Ovary (tissue), 7 donors: ENCODE measurements at regions not wholly inside any gene's neighbourhood (a gene's known extent, or its start where the extent isn't known, plus 50 kb on each side); places are given as distances from the start of the nearest gene placed in this dataset.

Source experiments
- DNase-seq, 5 donors: peaks; one replicate each; pipeline ENCODE4 v3.0.0-alpha.2; 2019 to 2020
- H3K27ac ChIP-seq, 2 donors: fragments of 200-600 bp; one replicate each; pipeline versions ENCODE4 v1.5.1 to v1.8.0; 2019 to 2022
- H3K27me3 ChIP-seq: fragments of 200-600 bp; one replicate; pipeline ENCODE4 v1.8.0; 2022
- H3K36me3 ChIP-seq: fragments of 200-600 bp; sonication (generic); one replicate; pipeline ENCODE4 v1.5.1; 2019
- H3K4me1 ChIP-seq: one replicate; pipeline ENCODE4 v1.8.1; 2013; ENCODE audit warnings: mild to moderate bottlenecking, moderate library complexity; ENCODE audit not compliant: insufficient read depth
- H3K4me3 ChIP-seq: fragments of 200-600 bp; sonication (generic); one replicate; pipeline ENCODE4 v1.5.1; 2017
- H3K9me3 ChIP-seq, 2 donors: fragments of 200-600 bp in 1 of 2; sonication (generic) in 1 of 2; one replicate each; pipeline versions ENCODE4 v1.5.1 to v1.8.1; 2013 to 2019; ENCODE audit warnings: mild to moderate bottlenecking in 1 of 2, moderate library complexity in 1 of 2
- EP300 ChIP-seq: sonication (generic); formaldehyde crosslinking; IDR thresholded peaks from one replicate; pipeline ENCODE4 v1.6.1; 2017; ENCODE audit warnings: antibody characterized with exemption
- POLR2A ChIP-seq: fragments of 450-650 bp; IDR thresholded peaks from one replicate; pipeline ENCODE4 v1.6.1; 2017; ENCODE audit warnings: antibody characterized with exemption, mild to moderate bottlenecking, moderate library complexity
- WGBS, 3 donors: extraction: QIAGEN DNeasy Blood & Tissue Kit in 1 of 3; methylation state at CpG; one replicate each; pipeline versions ENCODE4 v1.1.5 to v1.1.7; 2013 to 2017; 5-methylcytosine and 5-hydroxymethylcytosine counted together
- intact Hi-C, 4 donors: fragments of 100-400 bp; cut with DNase I; formaldehyde crosslinking; loops; one replicate each; pipeline versions ENCODE4 v1.11.0 to v1.15.1; 2022 to 2023
- TF ChIP-seq, protein P1 (sequence below), 3 donors: fragments of 450-650 bp in 2 of 3; fragments of 200-600 bp in 1 of 3; IDR thresholded peaks; one replicate each; pipeline versions ENCODE4 v1.5.1 to v1.8.0; 2016 to 2022; ENCODE audit warnings: antibody characterized with exemption in 3 of 3, mild to moderate bottlenecking in 1 of 3
- donor health status: DM: no; HTN: no; CAD: no; lungs with moderate emphysema.
- donor health status: DM: no; HTN: no; CAD: no.
- donor health status: Bipolar disorder and iron deficiency.
- donor health status: DM: no; HTN: no; CAD: no.
- donor health status: DM: yes; HTN: yes; CAD: no.

DNA sequence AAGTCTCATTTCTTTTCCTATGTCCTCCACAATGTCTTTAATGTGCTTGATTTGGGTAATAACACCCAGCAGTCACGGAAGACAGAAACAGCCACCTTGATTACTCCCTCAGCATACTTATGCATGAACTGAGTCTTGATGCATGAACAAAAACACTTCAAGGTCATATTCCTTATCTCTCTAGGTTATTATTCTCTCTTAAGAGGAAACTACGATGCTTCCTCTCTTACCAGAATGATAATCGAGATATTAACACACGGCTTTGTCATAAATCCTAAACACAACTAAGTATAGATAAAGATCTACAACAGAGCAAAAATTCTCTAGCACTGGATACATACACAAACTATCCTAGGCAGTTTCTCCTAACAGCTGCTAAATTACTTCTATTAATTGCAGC is 583.5 kb upstream of the ATP2B1 start:
- no peak for DNase-seq
- intact Hi-C loops = no loop called here
- Histone ChIP-seq H3K27me3 (no peaks in the 10 kb centered on the region), H3K27ac (no peak overlapping the region), H3K4me3 (no peak overlapping the region), H3K4me1 (peaks cover 2% of the 10 kb centered on the region), H3K9me3 (no peaks in the 10 kb centered on the region), H3K36me3 (no peaks in the 10 kb centered on the region)
- TF ChIP-seq, protein P1, sequence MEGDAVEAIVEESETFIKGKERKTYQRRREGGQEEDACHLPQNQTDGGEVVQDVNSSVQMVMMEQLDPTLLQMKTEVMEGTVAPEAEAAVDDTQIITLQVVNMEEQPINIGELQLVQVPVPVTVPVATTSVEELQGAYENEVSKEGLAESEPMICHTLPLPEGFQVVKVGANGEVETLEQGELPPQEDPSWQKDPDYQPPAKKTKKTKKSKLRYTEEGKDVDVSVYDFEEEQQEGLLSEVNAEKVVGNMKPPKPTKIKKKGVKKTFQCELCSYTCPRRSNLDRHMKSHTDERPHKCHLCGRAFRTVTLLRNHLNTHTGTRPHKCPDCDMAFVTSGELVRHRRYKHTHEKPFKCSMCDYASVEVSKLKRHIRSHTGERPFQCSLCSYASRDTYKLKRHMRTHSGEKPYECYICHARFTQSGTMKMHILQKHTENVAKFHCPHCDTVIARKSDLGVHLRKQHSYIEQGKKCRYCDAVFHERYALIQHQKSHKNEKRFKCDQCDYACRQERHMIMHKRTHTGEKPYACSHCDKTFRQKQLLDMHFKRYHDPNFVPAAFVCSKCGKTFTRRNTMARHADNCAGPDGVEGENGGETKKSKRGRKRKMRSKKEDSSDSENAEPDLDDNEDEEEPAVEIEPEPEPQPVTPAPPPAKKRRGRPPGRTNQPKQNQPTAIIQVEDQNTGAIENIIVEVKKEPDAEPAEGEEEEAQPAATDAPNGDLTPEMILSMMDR (IDR thresholded peaks at IDR 0.05) = no peak
- TF ChIP-seq POLR2A = no peak
- no peak for TF ChIP-seq EP300
- WGBS, 3 donors = 2 to 11% (median 6%) methylated on average over 4 of the region's 4 CpGs

DNA sequence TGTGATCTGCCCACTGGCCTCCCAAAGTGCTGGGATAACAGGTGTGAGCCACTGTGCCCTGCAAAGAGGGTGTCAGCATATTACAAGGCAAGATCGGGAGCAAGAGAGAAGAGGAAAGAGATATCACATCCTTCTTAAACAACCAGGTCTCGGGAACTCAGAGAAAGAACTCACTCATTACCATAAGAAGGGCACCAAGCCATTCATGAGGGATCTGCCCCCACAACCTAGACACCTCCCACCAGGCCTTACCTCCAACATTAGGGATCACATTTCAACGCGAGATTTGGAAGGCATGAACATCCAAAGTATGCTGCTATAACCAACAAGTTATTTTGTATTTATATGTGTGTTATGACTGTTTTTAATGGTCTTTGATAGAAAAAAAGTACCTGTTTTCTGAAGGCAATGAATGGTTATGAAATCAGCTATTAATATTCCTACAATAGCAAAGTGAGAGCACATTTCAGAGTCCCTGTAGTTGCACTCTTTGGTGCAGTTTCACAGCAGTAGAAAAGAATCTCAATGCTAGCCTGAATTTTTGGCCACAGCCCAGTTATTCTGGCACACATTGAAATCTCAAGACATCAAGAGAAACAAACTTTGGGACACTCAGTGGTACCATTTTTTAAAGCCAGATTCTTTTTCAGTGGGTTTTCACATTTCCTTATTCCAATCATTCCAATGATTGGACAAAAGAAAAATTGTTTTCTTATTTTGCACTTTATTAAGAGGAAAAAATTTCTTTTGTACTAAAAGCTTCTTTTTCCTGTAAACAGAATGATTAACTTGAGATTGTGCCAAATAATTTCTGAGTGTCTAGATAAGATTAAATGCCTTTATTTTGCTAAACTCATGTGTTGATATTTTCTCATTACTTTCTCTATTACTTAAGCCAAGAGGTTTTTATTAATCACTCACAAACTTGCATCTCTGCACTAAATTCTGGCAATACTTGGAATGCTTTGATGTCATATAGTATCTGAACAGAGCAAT is 582.6 kb upstream of the ATP2B1 start:
- peaks cover 2% of the 10 kb centered on the region for H3K4me1 ChIP-seq
- WGBS, 3 donors = 62 to 81% (median 72%) methylated on average over 4 of the region's 4 CpGs
- H3K9me3 ChIP-seq = no peaks in the 10 kb centered on the region
- DNase-seq = peak in 4 of 5 donors; percentile 8 to 39 (median 12)
- TF ChIP-seq, protein P1 (IDR thresholded peaks at IDR 0.05) = no peak
- TF ChIP-seq POLR2A = no peak
- TF ChIP-seq EP300 = no peak
- H3K36me3 ChIP-seq = no peaks in the 10 kb centered on the region
- no peak overlapping the region for H3K4me3 ChIP-seq
- no peak overlapping the region for H3K27ac ChIP-seq
- intact Hi-C loops = no loop called here
- no peaks in the 10 kb centered on the region for H3K27me3 ChIP-seq

DNA sequence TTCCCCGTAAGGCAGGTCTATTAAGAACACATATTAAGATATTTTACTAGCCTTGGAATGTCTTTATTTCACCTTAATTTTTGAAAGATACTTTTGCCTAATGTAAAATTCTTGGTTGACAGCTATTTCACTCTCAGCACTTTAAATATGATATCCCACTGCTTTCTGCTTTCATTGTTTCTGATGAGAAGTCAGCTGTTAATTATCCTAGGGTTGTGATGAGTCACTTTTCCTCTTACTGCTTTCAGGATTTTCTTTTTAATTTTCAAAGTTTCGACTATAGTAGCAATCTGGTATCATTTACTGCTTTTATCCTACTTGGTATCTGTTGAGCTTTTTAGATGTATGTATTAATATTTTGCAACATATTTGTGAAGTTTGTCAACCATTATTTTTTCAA is 578.9 kb upstream of the ATP2B1 start:
- peaks cover 2% of the 10 kb centered on the region for H3K4me1 ChIP-seq
- no peaks in the 10 kb centered on the region for H3K36me3 ChIP-seq
- H3K27ac ChIP-seq = no peak overlapping the region
- DNase-seq = no peak
- 95 to 98% (median 97%) methylated on average over 2 of the region's 2 CpGs for WGBS, 3 donors
- H3K27me3 ChIP-seq = no peaks in the 10 kb centered on the region
- no peaks in the 10 kb centered on the region for H3K9me3 ChIP-seq
- TF ChIP-seq, protein P1 (IDR thresholded peaks at IDR 0.05) = no peak
- no peak for TF ChIP-seq POLR2A
- TF ChIP-seq EP300 = no peak
- no peak overlapping the region for H3K4me3 ChIP-seq
- intact Hi-C loops = no loop called here

DNA sequence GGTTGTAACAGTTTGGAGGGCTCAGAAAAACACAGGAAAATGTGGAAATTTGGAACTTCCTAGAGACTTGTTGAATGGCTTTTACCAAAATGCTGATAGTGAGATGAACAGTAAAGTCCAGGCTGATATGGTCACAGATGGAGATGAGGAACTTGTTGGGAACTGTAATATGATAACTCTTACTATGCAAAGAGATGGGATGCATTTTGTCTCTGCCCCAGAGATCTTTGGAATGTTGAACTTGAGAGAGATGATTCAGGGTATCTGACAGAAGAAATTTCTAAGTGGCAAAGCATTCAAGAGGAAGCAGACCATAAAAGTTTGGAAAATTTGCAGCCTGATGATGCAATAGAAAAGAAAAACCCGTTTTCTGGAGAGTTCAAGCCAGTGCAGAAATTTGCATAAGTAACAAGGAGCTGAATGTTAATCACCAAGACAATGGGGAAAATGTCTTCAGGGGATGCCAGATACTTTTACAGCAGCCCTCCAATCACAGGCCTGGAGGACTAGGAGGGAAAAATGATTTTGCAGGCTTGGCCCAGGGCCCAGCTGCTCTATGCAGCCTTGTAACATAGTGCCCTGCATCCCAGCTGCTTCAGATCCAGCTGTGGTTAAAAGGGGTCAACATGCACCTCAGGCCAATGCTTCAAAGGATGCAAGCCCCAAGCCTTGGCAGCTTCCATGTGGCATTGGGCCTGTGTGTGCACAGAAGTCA is 572.7 kb upstream of the ATP2B1 start:
- Histone ChIP-seq H3K36me3 (no peaks in the 10 kb centered on the region), H3K4me1 (no peaks in the 10 kb centered on the region), H3K9me3 (no peaks in the 10 kb centered on the region), H3K27me3 (no peaks in the 10 kb centered on the region), H3K27ac (no peak overlapping the region), H3K4me3 (no peak overlapping the region)
- 78 to 85% (median 80%) methylated on average over 1 of the region's 1 CpG for WGBS, 3 donors
- TF ChIP-seq POLR2A (no peak), EP300 (no peak)
- TF ChIP-seq, protein P1 (IDR thresholded peaks at IDR 0.05) = no peak
- DNase-seq = no peak
- intact Hi-C loops = no loop called here
